Kidney tubule cell (primary cell): ENCODE measurements at regions not wholly inside any gene's neighbourhood (a gene's known extent, or its start where the extent isn't known, plus 50 kb on each side); places are given as distances from the start of the nearest gene placed in this dataset.
A peak's percentile ranks its signal among the peaks of the same experiment; 100 is the strongest.

Source experiments
- DNase-seq: peaks from one replicate; pipeline ENCODE4 v3.0.0-alpha.2; 2018; ENCODE audit warnings: low spot score

- DNase-seq = peak; percentile 80
Measured at GRCh38 chr9:108186642-108187395, 669.0 kb downstream of the ACTL7B start.

DNA sequence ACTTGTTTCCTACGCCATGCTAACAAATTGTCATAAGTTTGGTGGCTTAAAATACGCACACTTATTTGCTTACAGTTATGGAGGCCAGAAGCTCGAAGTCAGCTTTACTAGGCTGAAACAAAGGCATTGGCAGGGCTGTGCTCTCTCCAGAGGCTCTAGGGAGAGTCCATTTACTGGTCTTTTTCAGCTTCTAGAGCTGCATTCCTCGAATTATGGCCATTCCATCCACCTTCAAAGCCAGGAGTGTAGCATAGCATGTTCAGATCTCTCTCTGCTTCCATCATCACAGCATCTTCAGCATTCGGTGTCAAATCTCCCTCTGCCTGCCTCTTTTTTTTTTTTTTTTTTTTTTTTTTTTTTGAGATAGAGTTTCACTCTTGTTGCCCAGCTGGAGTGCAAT is 670.2 kb downstream of the ACTL7B start:
- no peak for DNase-seq

DNA sequence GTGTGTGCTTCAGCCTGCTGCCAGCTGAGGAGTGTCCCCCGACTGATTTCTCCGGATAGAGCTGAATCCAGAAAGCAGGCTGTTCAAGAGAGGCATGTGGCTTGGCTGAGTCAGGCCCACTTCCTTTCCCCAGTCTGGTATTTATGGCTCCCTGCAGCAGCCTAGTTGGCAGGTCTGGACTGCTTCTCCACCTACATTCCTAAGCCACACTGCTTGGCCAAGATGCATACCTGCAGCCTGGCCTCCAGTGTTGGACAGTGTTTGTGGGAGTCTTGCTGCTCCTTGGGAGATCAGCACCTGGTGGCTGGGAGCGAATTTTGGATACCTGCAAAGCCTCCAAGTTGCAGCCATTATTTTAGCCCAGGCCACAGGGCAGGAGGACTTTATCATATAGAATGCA is 670.8 kb downstream of the ACTL7B start:
- DNase-seq = peak; percentile 87

- DNase-seq = no peak
Measured at GRCh38 chr9:108184009-108184408, 671.8 kb downstream of the ACTL7B start.

- DNase-seq = peak; percentile 90
Measured at GRCh38 chr9:108182950-108183381, 672.8 kb downstream of the ACTL7B start.

GRCh38 chr9:108182270-108182669 is 673.5 kb downstream of the ACTL7B start:
- DNase-seq = no peak

DNA sequence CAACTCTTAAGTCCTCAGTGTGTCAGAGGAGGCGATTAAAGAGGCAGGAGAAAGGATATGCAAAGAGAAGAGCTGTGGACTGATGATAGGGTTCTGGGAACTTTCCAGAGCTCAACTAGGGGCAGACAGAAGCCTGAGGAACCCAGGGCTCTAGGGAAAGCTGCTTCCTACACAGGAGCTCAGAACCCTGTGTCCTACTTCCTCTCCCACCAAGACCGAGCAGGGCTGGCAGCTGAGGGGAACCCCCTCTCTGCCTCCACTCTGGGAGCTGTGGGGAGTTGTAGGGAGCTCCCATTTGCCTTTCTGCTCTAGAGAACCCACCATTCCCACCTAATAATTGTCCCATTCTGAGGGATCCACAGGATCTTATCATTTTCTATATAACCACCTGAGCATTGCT is 674.3 kb downstream of the ACTL7B start:
- DNase-seq = no peak

DNA sequence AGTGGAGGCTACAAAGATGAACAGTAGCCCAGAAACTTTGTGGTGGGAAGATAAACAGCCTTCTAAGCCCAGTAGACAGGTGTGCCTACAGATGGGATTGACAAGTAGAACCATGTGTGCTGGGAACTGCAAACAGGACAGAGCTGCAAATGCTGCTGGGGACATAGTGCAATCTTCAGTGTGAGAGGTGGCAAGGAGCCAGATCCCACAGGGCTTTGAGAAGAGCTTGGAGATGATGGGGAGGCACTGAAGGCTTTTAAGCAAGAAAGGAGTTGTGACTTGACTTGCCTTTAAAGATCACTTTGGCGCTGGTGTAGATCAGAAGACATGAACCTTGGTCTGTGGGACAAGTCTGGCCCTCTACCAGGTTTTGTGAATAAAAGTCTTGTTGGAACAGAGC is 675.2 kb downstream of the ACTL7B start:
- DNase-seq = no peak

DNA sequence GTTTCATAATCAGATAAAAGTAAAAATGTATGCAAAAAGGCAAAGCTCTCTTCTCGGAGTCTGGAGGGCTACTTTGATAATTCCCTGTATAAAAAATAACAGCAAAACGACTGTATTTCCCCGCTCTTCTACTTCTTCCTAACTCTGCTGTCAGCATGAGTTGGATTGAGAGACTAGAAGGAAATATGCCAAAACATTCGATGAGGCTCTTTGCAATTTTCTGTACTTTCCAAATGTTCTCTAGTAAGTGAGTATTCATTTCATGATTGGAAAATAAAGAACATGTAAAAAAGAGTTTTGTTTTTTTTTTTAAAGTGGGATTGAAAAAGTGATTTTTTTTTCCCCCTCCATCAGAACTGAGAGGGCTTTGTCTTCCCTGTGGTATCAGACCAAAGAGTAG is 677.5 kb downstream of the ACTL7B start:
- DNase-seq = no peak

GRCh38 chr9:108168236-108168850 is 678.8 kb upstream of the KLF4 start:
- peak; percentile 85 for DNase-seq

GRCh38 chr9:108167136-108167900 is 677.7 kb upstream of the KLF4 start:
- no peak for DNase-seq

- no peak for DNase-seq
Measured at GRCh38 chr9:108166519-108166918, 677.0 kb upstream of the KLF4 start.

DNA sequence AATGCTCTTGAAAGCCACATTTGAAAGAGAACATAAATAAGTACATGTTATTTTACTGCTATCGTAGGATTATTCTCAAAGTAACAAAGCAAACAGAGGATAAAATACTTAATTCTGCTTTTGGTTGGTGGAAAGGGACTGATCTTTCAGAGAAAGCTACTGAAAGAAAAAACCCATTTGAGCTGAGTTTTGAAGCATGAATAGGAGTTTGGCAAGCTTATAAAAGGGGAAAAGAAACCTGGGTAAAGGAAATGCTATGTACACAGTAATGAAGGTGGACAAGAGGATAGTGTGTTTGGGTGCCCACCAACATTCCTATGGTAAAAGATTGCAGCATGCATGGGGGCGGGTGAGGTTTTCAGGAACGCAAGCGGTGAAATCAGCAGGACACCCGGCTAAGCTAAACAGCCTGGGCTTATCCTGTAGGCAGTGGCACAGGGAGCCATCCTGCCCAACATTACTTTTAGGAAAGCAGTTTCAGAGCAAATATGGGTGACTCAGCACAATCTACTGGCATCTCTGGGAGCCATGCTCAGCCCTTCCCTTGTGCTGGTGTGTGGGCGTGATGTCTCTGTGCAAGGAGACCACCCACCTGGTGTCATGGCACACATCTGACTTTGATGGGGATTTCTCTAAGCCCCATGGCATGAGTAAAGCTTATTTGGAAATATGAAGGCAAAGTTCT is 673.9 kb upstream of the KLF4 start:
- peak; percentile 20 for DNase-seq

DNA sequence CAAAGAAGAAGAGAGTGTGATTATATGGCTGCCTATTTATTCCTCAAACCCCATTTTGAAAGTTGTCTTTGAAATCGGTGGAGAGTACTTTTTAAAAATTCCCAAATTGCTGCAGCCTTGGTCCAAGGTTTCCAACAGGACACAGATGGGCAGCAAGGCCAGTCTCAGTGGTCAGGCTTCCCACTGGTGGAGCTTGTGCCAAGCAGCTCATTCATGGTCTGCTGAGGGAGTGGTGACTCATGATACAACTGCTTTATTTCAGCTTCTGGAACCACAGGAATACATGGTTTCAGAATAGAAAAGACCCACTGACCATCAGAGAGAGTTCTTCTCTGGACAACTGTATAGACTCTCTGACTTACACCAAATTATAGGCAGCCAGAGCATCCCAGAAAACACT is 673.1 kb upstream of the KLF4 start:
- DNase-seq = peak; percentile 72

GRCh38 chr9:108161503-108161902 is 671.9 kb upstream of the KLF4 start:
- DNase-seq = no peak

DNA sequence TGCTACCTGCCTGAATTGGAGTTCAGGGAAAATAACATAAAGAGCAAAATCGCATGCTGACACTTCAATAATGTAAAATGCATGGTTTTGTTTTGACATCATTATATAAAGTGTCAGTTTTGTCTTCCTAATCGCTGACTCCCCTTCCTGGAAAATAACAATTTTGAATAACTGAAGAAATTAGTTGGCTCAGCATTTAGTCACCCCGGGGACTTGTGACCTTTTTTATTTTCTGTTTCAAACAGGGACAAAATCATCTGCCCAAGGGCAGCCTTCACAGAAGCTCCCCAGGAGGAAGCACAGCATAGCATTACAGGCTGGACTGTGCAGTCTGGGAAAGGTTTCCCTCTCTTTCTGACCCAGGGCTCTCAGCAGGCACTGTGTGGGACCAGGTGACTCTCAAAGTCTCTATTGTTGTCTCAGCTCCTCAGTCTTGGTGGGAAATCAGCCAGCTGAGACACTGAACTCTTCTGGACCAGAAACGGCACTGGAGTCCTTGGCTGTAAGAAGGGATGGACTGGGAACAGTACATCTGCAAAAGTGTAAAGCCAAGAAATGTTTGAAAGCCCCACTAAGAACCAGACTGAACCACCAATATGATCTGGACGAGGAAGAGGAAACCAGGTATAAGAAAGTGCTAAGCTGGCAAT is 671.3 kb upstream of the KLF4 start:
- DNase-seq = no peak

DNA sequence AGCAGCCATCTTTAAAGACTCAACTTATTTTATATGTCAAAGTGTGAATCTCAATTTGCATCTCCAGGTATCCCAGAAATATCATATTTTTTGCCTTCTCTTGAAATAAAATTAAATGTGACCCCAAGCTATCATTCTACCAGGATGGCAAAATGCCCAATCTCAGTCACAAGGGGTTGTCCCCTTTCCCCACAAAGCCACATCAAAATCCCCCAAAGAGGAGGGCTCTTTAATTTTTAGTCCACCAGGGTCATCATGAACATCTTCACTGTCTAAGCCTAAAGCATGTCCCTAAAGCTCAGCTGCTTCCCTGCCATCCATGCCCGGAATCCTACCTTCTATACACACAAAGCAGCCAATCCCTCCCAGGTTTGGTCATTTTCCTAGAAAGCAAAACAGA is 670.5 kb upstream of the KLF4 start:
- no peak for DNase-seq

- no peak for DNase-seq
Measured at GRCh38 chr9:108158236-108158995, 668.8 kb upstream of the KLF4 start.

DNA sequence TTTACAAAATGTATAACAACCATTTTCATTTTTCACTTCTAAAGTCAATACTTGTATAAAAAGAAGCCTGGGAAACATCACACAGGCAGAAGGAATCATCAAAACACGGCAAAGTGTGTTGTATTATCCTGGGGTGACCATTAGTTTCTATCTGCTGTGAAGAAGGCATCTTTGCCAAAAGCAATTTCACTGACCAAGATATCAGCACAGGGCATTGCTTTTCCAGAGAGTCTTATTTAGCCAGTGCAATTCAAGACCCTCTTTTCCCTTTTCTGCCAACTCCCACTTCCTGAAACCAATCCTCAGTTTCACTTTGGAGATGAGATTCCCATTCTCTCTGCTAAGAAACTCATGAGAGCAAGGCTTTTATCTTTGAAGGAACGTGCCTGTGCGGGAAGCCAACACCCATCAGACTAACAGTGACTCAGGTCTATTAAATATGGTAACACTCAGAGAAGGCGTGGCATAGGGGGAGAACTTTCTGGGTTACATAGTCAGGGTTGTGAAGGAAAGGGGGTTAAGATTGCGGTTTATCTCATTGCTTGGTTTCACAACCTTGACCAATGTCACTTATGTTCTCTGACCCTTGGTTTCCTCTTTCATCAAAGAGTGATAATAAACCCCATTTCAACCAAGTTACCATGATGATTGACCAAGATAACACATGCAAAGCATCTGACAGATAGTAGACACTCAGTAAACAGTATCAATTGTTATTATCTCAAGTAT is 666.9 kb upstream of the KLF4 start:
- peak; percentile 8 for DNase-seq

- no peak for DNase-seq
Measured at GRCh38 chr9:108153416-108153815, 663.8 kb upstream of the KLF4 start.
